Transverse colon (tissue), 4 donors: ENCODE measurements at regions not wholly inside any gene's neighbourhood (a gene's known extent, or its start where the extent isn't known, plus 50 kb on each side); places are given as distances from the start of the nearest gene placed in this dataset.

Source experiments
- CTCF ChIP-seq, 5 experiments: fragments of 200-600 bp in 3 of 5; fragments of 450-650 bp in 2 of 5; sonication (generic) in 3 of 5; IDR thresholded peaks; 1 replicate in 2 of 5; 2 replicates in 3 of 5; pipeline ENCODE4 v1.5.1; 2016 to 2017; ENCODE audit warnings: antibody characterized with exemption in 5 of 5, inconsistent platforms in 3 of 5, mild to moderate bottlenecking in 2 of 5, moderate library complexity in 1 of 5
- POLR2A ChIP-seq: fragments of 450-650 bp; IDR thresholded peaks from one replicate; pipeline ENCODE4 v1.6.1; 2016; ENCODE audit warnings: antibody characterized with exemption, mild to moderate bottlenecking, moderate library complexity
- POLR2AphosphoS5 ChIP-seq, 3 donors: sonication (generic); formaldehyde crosslinking; IDR thresholded peaks; one replicate each; pipeline ENCODE4 v1.6.1; 2016; ENCODE audit warnings: antibody characterized with exemption in 3 of 3

DNA sequence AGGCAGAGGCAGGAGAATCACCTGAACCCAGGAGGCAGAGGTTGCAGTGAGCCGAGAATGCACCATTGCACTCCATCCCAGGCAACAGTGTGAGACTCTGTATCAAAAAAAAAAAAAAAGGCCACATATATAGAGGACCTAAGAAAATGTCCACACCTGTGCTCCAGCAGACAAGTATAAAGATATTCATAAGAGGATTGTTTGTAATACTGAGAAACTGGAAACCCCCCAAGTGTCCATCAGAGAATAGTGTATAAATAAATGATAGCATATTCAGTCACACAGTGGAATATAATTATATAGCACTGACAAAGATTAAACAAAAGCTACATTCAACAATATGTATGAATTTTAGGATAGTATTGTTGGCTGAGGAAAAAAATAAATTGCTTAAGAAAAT, 1050.6 kb downstream of the GRM8 start:
- TF ChIP-seq POLR2A (no peak), CTCF (IDR thresholded peaks at IDR 0.05) (no peak), POLR2AphosphoS5 (IDR thresholded peaks at IDR 0.05) (no peak)
